Endothelial cell of umbilical vein (primary cell): ENCODE measurements at regions not wholly inside any gene's neighbourhood (a gene's known extent, or its start where the extent isn't known, plus 50 kb on each side); places are given as distances from the start of the nearest gene placed in this dataset.

Experiments
- BruUV-seq: library from RNA; stranded (reverse); fragments of 400-500 nt; replicated peaks from 2 replicates; lab custom pipeline; 2021; lab: Mats Ljungman, UMichigan
- CTCF ChIA-PET: fragments of 300-600, 350-600 bp; sonication (Branson Sonifier 250); formaldehyde crosslinking; loops from one replicate; lab custom pipeline; 2021; ENCODE audit warnings: antibody characterized with exemption, inconsistent platforms; lab: Charles Lee
- POLR2A ChIA-PET: fragments of 300-600, 350-600 bp; sonication (Branson Sonifier 250); formaldehyde crosslinking; loops from one replicate; lab custom pipeline; 2021; ENCODE audit warnings: antibody characterized with exemption, inconsistent platforms; lab: Charles Lee
- DNase-seq: peaks from one replicate; pipeline ENCODE4 v3.0.0-alpha.2; 2011; ENCODE audit warnings: low read depth, low spot score
- FAIRE-seq: peaks from 2 replicates; lab custom pipeline; 2011; peaks lifted over from hg19 to GRCh38; lab: Jason Lieb, UNC
- H2AFZ ChIP-seq: 2 replicates; pipeline ENCODE4 v1.6.0; 2012; ENCODE audit warnings: low read depth, low read length, control low read depth, inconsistent platforms
- H3K27ac ChIP-seq: 2 replicates; pipeline ENCODE4 v1.5.1; 2011; ENCODE audit warnings: low read depth, mild to moderate bottlenecking, control low read depth, low read length, moderate library complexity; ENCODE audit not compliant: insufficient read depth
- H3K27me3 ChIP-seq, 2 experiments: 2 replicates each; pipeline versions ENCODE4 v1.6.0 to v1.6.1; 2011; ENCODE audit warnings: low read length in 2 of 2, mixed read lengths in 1 of 2; ENCODE audit not compliant: control insufficient read depth in 2 of 2, insufficient read depth in 2 of 2
- H3K36me3 ChIP-seq, 2 experiments: 2 replicates in 1 of 2; 3 replicates in 1 of 2; pipeline ENCODE4 v1.5.1; 2011; ENCODE audit warnings: low read length in 2 of 2, mild to moderate bottlenecking in 1 of 2, moderate library complexity in 1 of 2; ENCODE audit not compliant: control insufficient read depth in 2 of 2, insufficient read depth in 2 of 2; ENCODE audit errors: extremely low read depth in 1 of 2
- H3K4me1 ChIP-seq: 3 replicates; pipeline ENCODE4 v1.5.1; 2011; ENCODE audit warnings: mild to moderate bottlenecking, low read length; ENCODE audit not compliant: control insufficient read depth, insufficient read depth; ENCODE audit errors: extremely low read depth
- H3K4me2 ChIP-seq: 2 replicates; pipeline ENCODE4 v1.6.1; 2011; ENCODE audit warnings: low read length, control low read depth, mixed read lengths; ENCODE audit not compliant: insufficient read depth
- H3K4me3 ChIP-seq, 3 experiments: fragments of 200-600 bp in 1 of 3; sonication (generic), shearing (Covaris generic) in 1 of 3; replicated peaks in 1 of 3; 2 replicates each; pipeline ENCODE4 v1.5.1; 2011 to 2016; ENCODE audit warnings: control low read depth in 3 of 3, low read length in 3 of 3, mild to moderate bottlenecking in 2 of 3, inconsistent platforms in 1 of 3, low read depth in 1 of 3, moderate library complexity in 1 of 3; ENCODE audit not compliant: insufficient read depth in 1 of 3
- H3K79me2 ChIP-seq: 2 replicates; pipeline ENCODE4 v1.6.0; 2012; ENCODE audit warnings: low read length, inconsistent platforms; ENCODE audit not compliant: control insufficient read depth, insufficient read depth
- H3K9ac ChIP-seq: replicated peaks from 2 replicates; pipeline ENCODE3; 2011; ENCODE audit warnings: low read length, control low read depth; ENCODE audit not compliant: insufficient read depth; ENCODE audit errors: extremely low read depth
- H3K9me1 ChIP-seq: replicated peaks from 3 replicates; pipeline ENCODE4 v1.6.0; 2011; ENCODE audit warnings: mild to moderate bottlenecking, low read length; ENCODE audit not compliant: control insufficient read depth, insufficient read depth; ENCODE audit errors: extremely low read depth
- H3K9me3 ChIP-seq: replicated peaks from 2 replicates; pipeline ENCODE4 v1.5.1; 2012; ENCODE audit warnings: low read length, inconsistent platforms; ENCODE audit not compliant: control insufficient read depth, insufficient read depth
- H4K20me1 ChIP-seq: replicated peaks from 2 replicates; pipeline ENCODE3; 2011; ENCODE audit warnings: mild to moderate bottlenecking, low read length; ENCODE audit not compliant: control insufficient read depth, insufficient read depth; ENCODE audit errors: extremely low read depth
- CTCF ChIP-seq, 2 donors: IDR thresholded peaks; 1 replicate in 1 of 2; 2 replicates in 1 of 2; pipeline ENCODE4 v1.5.1; 2011; ENCODE audit warnings: low read length in 2 of 2, mild to moderate bottlenecking in 2 of 2, moderate library complexity in 2 of 2, control low read depth in 1 of 2, inconsistent platforms in 1 of 2, low read depth in 1 of 2; ENCODE audit not compliant: insufficient read depth in 1 of 2; ENCODE audit errors: extremely low read depth in 1 of 2
- EZH2 ChIP-seq: IDR thresholded peaks from 2 replicates; pipeline ENCODE4 v1.6.1; 2012; ENCODE audit warnings: borderline replicate concordance, low read depth, mild to moderate bottlenecking, moderate library complexity, low read length, inconsistent platforms; ENCODE audit not compliant: severe bottlenecking
- GATA2 ChIP-seq: IDR thresholded peaks from 2 replicates; pipeline ENCODE4 v1.7.0; 2011; ENCODE audit warnings: low read depth, mild to moderate bottlenecking, moderate library complexity, mixed read lengths, low read length; ENCODE audit not compliant: insufficient read length, insufficient read depth
- JUN ChIP-seq: IDR thresholded peaks from 2 replicates; pipeline ENCODE4 v1.6.1; 2011; ENCODE audit warnings: borderline replicate concordance, low read depth; ENCODE audit not compliant: insufficient read length, insufficient read depth
- MAX ChIP-seq: IDR thresholded peaks from 2 replicates; pipeline ENCODE4 v1.6.1; 2011; ENCODE audit not compliant: insufficient read depth, insufficient read length
- MYC ChIP-seq: IDR thresholded peaks from one replicate; pipeline ENCODE4 v1.6.1; 2011; ENCODE audit warnings: mild to moderate bottlenecking, low read depth, low read length
- POLR2A ChIP-seq: IDR thresholded peaks from 2 replicates; pipeline ENCODE4 v1.6.1; 2012; ENCODE audit warnings: low read depth, mild to moderate bottlenecking, control low read depth, low read length
- POLR2AphosphoS5 ChIP-seq: IDR thresholded peaks from 2 replicates; pipeline ENCODE4 v1.6.1; 2012; ENCODE audit warnings: low read depth, mild to moderate bottlenecking, control low read depth, low read length, moderate library complexity; ENCODE audit not compliant: insufficient read depth
- dilution Hi-C: fragments of 300-500 bp; cut with MboI; formaldehyde crosslinking; loops from one replicate; pipeline ENCODE4 v1.15.0; 2019; ENCODE audit warnings: low sequenced_read_pairs; ENCODE audit not compliant: extremely low pct_ligation_motif_present
- intact Hi-C: fragments of 100-400 bp; cut with micrococcal nuclease; formaldehyde crosslinking; loops from one replicate; pipeline ENCODE4 v1.10.0; 2022

DNA sequence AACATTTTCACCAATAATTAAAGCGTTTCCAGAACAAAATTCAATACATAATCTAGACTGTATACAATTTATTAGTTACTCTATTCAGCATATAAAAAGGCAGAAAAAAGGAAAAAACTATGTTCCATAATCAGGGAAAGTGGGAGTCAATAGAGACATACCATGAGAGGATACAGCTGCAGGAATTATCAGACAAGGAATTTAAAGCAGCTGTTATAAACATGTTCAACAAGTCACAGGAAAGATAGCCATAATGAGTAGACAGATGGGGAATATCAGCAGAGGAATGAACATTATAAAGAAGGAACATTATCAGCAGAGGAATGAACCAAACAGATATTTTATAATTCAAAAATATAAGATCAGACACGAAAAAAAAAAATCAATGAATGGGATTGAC lies 500.6 kb upstream of the RPS6KA3 start:
- Histone ChIP-seq H3K9me3 (no peaks in the 10 kb centered on the region), H3K27me3 (no peaks in the 10 kb centered on the region), H4K20me1 (no peaks in the 10 kb centered on the region), H3K4me1 (no peaks in the 10 kb centered on the region), H3K79me2 (no peaks in the 10 kb centered on the region), H3K4me3 (no peak overlapping the region), H3K36me3 (no peaks in the 10 kb centered on the region), H3K27ac (no peak overlapping the region), H3K9me1 (no peaks in the 10 kb centered on the region), H3K4me2 (no peak overlapping the region), H2AFZ (no peak overlapping the region), H3K9ac (no peak overlapping the region)
- TF ChIP-seq EZH2, result no peak
- TF ChIP-seq GATA2, result no peak
- TF ChIP-seq POLR2A, result no peak
- TF ChIP-seq CTCF (IDR thresholded peaks at IDR 0.05; ENCODE audit: extremely low read depth in 1 of 2, insufficient read depth in 1 of 2, low read depth in 1 of 2, low read length in 2 of 2), result no peak
- TF ChIP-seq MAX, result no peak
- no peak for TF ChIP-seq JUN
- TF ChIP-seq POLR2AphosphoS5, result no peak
- no peak for TF ChIP-seq MYC
- POLR2A ChIA-PET, result no interaction called here
- CTCF ChIA-PET, result no interaction called here
- BruUV-seq, result no TSS peak
- intact Hi-C loops (no loop called here), dilution Hi-C loops (no loop called here)
- FAIRE-seq (no peak), DNase-seq (no peak)
